Skeletal muscle tissue (tissue), 3 donors: ENCODE measurements at regions not wholly inside any gene's neighbourhood (a gene's known extent, or its start where the extent isn't known, plus 50 kb on each side); places are given as distances from the start of the nearest gene placed in this dataset.
"Not testable (repeated sequence)": the region's sequence is repeated elsewhere in the genome, so short reads cannot be mapped to it uniquely, and the experiment has no call there.

ENCODE experiments used
- H3K27ac ChIP-seq: one replicate; pipeline ENCODE4 v1.7.0; 2013; ENCODE audit warnings: mild to moderate bottlenecking, low read depth, low read length, inconsistent platforms
- H3K27me3 ChIP-seq, 3 donors: one replicate each; pipeline ENCODE4 v1.7.0; 2013; ENCODE audit warnings: low read length in 3 of 3; ENCODE audit not compliant: control insufficient read depth in 3 of 3, insufficient read depth in 3 of 3
- H3K36me3 ChIP-seq, 3 donors: one replicate each; pipeline ENCODE4 v1.7.0; 2013; ENCODE audit warnings: low read length in 3 of 3; ENCODE audit not compliant: control insufficient read depth in 3 of 3, insufficient read depth in 3 of 3
- H3K4me1 ChIP-seq, 3 donors: one replicate each; pipeline ENCODE4 v1.7.0; 2013; ENCODE audit warnings: low read length in 3 of 3, mild to moderate bottlenecking in 3 of 3; ENCODE audit not compliant: control insufficient read depth in 3 of 3, insufficient read depth in 3 of 3
- H3K4me3 ChIP-seq, 3 donors: one replicate each; pipeline ENCODE4 v1.7.0; 2013; ENCODE audit warnings: low read length in 3 of 3
- H3K9ac ChIP-seq, 3 donors: one replicate each; pipeline ENCODE4 v1.7.0; 2013; ENCODE audit warnings: low read length in 3 of 3, mild to moderate bottlenecking in 3 of 3, moderate library complexity in 2 of 3, low read depth in 1 of 3
- H3K9me3 ChIP-seq, 3 donors: one replicate each; pipeline ENCODE4 v1.7.0; 2013; ENCODE audit warnings: low read length in 3 of 3; ENCODE audit not compliant: control insufficient read depth in 3 of 3
- donor health status: Osteomylitis.

DNA sequence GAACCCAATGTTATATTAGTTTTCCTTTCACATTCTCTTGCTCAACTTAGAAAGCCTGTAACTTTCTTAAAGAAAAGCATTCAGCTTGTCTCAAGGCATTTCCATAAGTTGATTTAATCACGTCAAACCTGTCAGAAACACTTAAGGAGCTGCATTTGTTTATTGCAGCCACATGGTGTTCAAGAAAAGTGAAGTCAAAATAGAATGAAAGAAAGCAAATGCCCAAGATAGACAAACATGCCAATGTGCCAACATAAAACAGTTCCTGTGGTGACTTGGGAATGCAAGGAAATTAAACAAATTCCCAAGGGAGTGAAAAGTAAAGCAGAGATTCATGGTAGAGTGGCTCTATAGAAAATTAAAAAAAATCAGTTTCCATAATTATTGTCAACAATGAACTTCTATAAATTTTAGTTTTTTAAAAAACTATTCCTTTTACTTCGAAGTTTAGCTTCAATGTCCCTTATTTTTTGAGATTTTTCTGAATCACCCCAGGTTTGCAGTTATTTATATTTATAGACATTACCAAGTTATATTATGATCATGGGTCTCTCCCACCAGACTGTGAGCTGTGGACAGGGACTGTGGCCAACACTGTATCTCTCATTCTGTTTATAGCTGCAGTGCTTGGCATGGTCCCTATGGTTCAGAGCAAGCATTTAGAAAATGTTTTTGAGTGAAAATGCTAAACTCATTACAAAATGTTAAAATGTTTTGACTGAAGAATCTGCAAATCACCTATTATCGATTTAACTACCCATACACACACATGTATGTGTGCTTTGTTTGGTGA is 887.4 kb downstream of the REEP3 start:
- Histone ChIP-seq H3K9ac (no peak overlapping the region), H3K27ac (no peak overlapping the region), H3K4me1 (no peaks in the 10 kb centered on the region)

DNA sequence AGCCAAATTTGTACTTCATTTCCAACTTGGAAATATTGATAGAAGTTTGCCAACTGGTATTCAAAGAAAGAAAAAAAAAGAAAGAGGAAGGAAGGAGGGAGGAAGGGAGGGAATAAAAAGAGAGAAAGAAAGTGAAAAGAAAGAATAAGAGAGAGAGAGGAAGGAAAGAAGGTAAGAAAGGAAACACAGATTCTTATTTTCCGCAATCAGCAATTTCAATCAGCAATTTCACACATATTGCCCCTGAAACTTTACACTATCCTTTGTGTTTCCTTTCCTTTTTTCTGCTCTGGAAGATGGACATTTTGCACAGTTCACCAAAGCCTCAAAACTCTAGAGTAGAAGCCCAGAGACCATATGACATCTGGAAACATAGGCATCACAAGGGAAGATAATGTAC is 888.1 kb downstream of the REEP3 start:
- H3K9me3 ChIP-seq: no peaks in the 10 kb centered on the region
- no peak overlapping the region for H3K27ac ChIP-seq
- H3K27me3 ChIP-seq: no peaks in the 10 kb centered on the region
- no peak overlapping the region for H3K9ac ChIP-seq
- H3K4me3 ChIP-seq: no peak overlapping the region
- H3K4me1 ChIP-seq: no peaks in the 10 kb centered on the region
- no peaks in the 10 kb centered on the region for H3K36me3 ChIP-seq

More for the DNA sequence above, 887.4 kb downstream of the REEP3 start:
- Histone ChIP-seq H3K36me3 (no peaks in the 10 kb centered on the region), H3K9me3 (no peaks in the 10 kb centered on the region), H3K4me3 (no peak overlapping the region), H3K27me3 (no peaks in the 10 kb centered on the region)

DNA sequence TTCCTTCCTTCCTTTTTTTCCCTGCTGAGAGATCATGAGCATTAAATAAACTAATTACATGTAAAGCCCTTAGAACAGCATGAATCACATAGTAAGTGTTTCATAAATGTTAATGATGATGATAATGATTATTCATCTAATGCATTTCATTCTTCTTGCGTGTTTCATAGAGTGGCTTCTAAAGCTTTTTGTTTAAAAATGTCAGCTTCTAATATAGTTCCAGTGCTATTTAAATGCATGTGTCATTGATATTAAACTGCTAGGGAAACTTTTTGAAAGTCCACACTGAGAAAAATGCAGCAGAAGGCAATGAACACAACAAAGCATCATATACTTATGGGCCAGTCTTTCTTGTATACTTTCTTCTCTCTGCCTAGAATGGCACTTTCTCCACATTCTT is 894.8 kb downstream of the REEP3 start:
- H3K9ac ChIP-seq: no peak overlapping the region
- H3K9me3 ChIP-seq: no peaks in the 10 kb centered on the region
- H3K27ac ChIP-seq: no peak overlapping the region
- H3K36me3 ChIP-seq: no peaks in the 10 kb centered on the region
- H3K4me1 ChIP-seq: no peaks in the 10 kb centered on the region
- H3K27me3 ChIP-seq: no peaks in the 10 kb centered on the region
- no peak overlapping the region for H3K4me3 ChIP-seq

DNA sequence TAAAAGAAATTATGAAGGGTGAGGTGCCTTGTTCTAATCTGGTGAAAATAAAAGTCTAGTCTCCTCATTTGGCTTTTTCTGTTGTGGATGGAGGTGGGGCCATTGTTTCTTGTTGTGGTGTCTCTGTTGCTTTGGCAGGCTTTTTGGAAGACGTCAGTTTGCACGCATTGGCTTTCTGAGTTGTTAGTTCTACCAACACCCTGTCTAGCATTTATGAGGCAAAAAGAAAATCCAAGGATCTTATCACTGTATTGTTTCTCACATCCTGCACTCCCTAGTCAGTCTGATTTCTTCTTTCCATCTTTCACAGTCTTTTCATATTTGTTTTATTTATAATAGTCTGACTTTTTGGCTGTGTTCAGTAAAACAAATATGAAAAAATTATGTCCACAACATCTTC is 898.3 kb downstream of the REEP3 start:
- no peak overlapping the region for H3K27ac ChIP-seq
- no peaks in the 10 kb centered on the region for H3K36me3 ChIP-seq
- no peak overlapping the region for H3K9ac ChIP-seq
- H3K27me3 ChIP-seq: no peaks in the 10 kb centered on the region
- H3K9me3 ChIP-seq: no peaks in the 10 kb centered on the region
- no peak overlapping the region for H3K4me3 ChIP-seq
- no peaks in the 10 kb centered on the region for H3K4me1 ChIP-seq

DNA sequence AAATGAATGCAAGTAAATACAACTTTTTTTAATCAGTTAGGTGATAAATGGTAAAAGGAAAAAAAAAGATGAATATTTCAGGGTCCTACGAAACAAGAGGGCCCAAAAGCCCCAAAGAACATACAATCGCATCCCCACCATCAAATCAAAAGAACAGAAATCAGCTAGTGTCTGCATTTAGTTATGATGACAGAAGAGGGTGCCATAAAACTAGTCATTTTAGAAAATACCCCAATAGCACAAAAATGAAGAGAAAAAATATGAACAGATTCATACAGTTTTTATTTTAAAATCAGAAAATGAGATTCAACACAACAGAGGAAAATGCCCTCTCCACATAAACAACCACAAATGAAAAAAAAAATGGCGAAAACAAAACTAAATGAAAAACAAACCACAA is 905.5 kb downstream of the REEP3 start:
- H3K4me1 ChIP-seq: no peaks in the 10 kb centered on the region
- H3K9me3 ChIP-seq: no peaks in the 10 kb centered on the region
- H3K27me3 ChIP-seq: no peaks in the 10 kb centered on the region
- H3K9ac ChIP-seq: no peak overlapping the region
- no peak overlapping the region for H3K4me3 ChIP-seq
- H3K27ac ChIP-seq: no peak overlapping the region
- H3K36me3 ChIP-seq: no peaks in the 10 kb centered on the region

DNA sequence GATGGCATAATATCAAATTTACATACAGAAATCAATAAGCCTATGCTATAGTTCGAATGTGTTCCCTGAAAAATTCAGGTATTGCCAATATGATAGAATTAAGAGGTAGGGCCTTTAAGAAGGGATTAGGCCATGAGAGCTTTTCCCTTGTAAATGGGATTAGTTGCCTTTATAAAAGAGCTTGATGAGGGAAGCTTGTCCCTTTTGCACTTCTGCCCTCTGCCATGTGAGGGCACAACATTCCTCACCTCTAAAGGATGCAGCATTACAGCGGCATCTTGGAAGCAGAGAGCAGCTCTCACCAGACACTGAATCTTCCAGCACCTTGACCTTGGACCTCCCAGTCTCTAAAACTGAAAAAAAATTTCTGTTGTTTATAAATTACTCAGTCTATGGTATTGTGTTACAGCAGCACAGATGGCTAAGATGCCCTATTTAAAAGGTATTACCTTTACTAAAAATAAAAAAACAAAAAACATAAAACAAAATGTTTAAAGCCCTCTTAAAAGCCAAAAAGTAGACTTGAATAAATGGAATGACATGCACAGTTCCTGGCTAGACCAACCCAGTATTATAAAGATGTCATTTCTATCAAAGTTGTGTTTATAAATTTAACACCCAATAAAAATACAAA is 909.6 kb downstream of the REEP3 start:
- H3K4me3 ChIP-seq: no peak overlapping the region
- H3K27ac ChIP-seq: no peak overlapping the region
- no peaks in the 10 kb centered on the region for H3K9me3 ChIP-seq
- no peaks in the 10 kb centered on the region for H3K27me3 ChIP-seq
- H3K9ac ChIP-seq: no peak overlapping the region
- no peaks in the 10 kb centered on the region for H3K36me3 ChIP-seq
- H3K4me1 ChIP-seq: no peaks in the 10 kb centered on the region

DNA sequence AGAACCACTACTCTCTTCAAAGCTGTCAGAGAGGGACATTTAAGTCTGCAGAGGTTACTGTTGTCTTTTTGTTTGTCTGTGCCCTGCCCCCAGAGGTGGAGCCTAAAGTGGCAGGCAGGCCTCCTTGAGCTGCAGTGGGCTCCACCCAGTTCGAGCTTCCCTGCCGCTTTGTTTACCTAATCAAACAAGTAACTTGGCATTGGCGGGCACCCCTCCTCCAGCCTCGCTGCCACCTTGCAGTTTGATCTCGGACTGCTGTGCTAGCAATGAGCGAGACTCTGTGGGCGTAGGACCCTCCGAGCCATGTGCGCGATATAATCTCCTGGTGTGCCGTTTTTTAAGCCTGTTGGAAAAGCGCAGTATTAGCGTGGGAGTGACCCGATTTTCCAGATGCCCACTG is 920.7 kb downstream of the REEP3 start:
- H3K9ac ChIP-seq, H3K4me1 ChIP-seq, H3K27me3 ChIP-seq, H3K27ac ChIP-seq, H3K9me3 ChIP-seq, H3K4me3 ChIP-seq, H3K36me3 ChIP-seq: not testable (repeated sequence)

DNA sequence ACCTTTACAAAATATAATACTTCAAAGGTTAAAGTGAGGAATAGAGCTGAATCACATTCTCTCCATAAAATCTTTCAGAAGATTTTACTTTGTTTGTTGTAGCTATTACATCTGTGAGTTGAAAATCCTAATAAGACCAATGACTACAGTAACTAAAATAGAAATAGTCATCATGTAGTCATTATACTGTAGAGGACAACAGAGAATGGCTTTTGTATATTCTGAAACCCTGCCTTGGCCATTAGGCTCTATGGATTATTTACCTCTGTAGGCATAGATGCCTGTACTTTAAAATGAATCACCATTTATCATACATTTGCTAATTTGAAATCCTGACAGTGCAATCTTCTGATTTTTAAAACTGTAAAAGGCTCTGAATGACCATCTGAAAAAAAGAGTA is 923.0 kb downstream of the REEP3 start:
- Histone ChIP-seq H3K4me3 (no peak overlapping the region), H3K9ac (no peak overlapping the region), H3K27ac (no peak overlapping the region), H3K9me3 (no peaks in the 10 kb centered on the region), H3K36me3 (no peaks in the 10 kb centered on the region), H3K27me3 (no peaks in the 10 kb centered on the region), H3K4me1 (no peaks in the 10 kb centered on the region)

DNA sequence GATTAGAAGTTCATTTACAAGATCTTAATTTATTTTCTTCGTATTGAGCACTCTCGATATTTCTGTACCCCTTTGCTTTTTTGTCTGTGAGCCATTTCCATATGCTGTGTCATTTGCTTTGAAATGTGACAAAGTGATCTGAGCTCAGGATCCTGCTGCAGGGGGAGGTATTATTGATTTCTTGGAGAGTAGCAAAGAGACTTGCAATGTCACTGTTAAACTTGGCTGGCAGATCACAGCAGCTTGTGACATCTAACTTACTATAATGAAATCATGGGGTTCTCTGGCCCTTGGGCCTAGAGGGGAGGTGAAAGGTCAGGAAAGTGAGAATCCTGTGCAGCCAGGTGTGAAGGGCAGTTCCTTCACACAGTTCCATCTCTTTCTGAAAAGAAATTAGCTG is 923.4 kb downstream of the REEP3 start:
- no peak overlapping the region for H3K4me3 ChIP-seq
- H3K9ac ChIP-seq: no peak overlapping the region
- H3K9me3 ChIP-seq: no peaks in the 10 kb centered on the region
- no peaks in the 10 kb centered on the region for H3K27me3 ChIP-seq
- H3K36me3 ChIP-seq: no peaks in the 10 kb centered on the region
- H3K27ac ChIP-seq: no peak overlapping the region
- no peaks in the 10 kb centered on the region for H3K4me1 ChIP-seq

DNA sequence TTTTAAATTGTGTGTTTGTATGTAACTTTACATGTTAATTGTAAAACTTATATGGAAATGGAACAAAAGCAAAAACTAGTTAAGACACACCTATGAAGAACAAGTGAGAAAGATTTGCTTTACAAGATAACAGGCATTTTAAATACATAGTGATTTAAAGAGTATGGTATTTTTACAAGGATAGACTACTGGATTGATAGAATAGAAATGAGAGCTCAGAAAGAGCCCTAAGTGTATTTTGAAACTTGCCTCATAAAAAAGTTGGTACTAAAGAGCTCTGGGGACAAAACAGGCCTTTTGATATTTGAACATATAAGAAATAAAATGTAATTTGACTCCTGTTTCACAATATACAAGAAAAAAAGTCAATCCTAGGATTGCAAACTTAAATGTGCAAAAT is 928.4 kb downstream of the REEP3 start:
- Histone ChIP-seq H3K27me3 (no peaks in the 10 kb centered on the region), H3K27ac (no peak overlapping the region), H3K4me3 (no peak overlapping the region)

More for the DNA sequence above, 928.4 kb downstream of the REEP3 start:
- Histone ChIP-seq H3K36me3 (no peaks in the 10 kb centered on the region), H3K9me3 (no peaks in the 10 kb centered on the region), H3K9ac (no peak overlapping the region), H3K4me1 (no peaks in the 10 kb centered on the region)
